Neural cell (in vitro differentiated cells): ENCODE measurements at regions not wholly inside any gene's neighbourhood (a gene's known extent, or its start where the extent isn't known, plus 50 kb on each side); places are given as distances from the start of the nearest gene placed in this dataset.

Experiments
- CTCF ChIP-seq: fragments of 450-650 bp; IDR thresholded peaks from 2 replicates; pipeline ENCODE4 v1.5.1; 2014; ENCODE audit warnings: antibody characterized with exemption, mild to moderate bottlenecking, moderate library complexity; ENCODE audit not compliant: poor library complexity, severe bottlenecking
- EP300 ChIP-seq: fragments of 450-650 bp; conservative IDR thresholded peaks from 2 replicates; pipeline ENCODE4 v1.6.1; 2014; ENCODE audit warnings: antibody characterized with exemption, mild to moderate bottlenecking, moderate library complexity; ENCODE audit not compliant: poor library complexity, severe bottlenecking
- RAD21 ChIP-seq: fragments of 450-650 bp; conservative IDR thresholded peaks from 2 replicates; pipeline ENCODE4 v1.6.1; 2014; ENCODE audit warnings: antibody characterized with exemption, mild to moderate bottlenecking, moderate library complexity

- TF ChIP-seq CTCF (no peak), RAD21 (no peak), EP300 (no peak)
Measured at GRCh38 chr13:90738881-90739280, 608.6 kb upstream of the MIR17HG start.
